GM18517 (cell line): ENCODE measurements at regions not wholly inside any gene's neighbourhood (a gene's known extent, or its start where the extent isn't known, plus 50 kb on each side); places are given as distances from the start of the nearest gene placed in this dataset.

Source experiments
- ATAC-seq: cut with Tn5 transposase; IDR thresholded peaks from one replicate; pipeline ENCODE4 v1.9.1; 2021; ENCODE audit warnings: mild to moderate bottlenecking, moderate library complexity; ENCODE audit not compliant: unreplicated experiment

DNA sequence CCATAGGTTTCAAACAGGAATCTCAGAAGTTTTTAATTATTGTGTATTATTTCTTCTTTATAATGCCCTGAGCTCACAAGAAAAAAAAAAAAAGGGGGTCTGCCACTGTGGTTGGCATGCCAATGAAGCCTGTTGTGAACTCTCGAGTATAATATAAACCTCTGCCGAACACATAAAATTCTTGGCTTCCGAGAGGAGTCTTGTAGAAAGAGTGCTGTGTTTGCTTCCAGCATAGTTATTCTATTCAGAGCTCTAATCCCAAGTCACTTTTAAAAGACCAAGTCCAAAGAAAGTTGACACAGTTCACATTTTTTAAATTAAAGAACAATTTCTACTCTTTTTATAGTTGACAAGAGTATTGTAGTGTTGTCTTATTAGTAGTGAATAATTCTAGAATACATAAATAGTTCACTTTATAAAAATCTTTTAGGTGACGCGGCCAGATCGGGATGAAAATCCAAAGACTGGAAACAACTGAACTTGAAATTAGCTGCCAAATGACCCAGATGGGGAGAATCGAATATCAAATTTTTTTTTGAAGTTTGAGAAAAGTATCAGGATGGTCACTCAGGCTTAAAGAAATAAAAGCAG lies 293.2 kb downstream of the DUSP10 start:
- no peak for ATAC-seq

DNA sequence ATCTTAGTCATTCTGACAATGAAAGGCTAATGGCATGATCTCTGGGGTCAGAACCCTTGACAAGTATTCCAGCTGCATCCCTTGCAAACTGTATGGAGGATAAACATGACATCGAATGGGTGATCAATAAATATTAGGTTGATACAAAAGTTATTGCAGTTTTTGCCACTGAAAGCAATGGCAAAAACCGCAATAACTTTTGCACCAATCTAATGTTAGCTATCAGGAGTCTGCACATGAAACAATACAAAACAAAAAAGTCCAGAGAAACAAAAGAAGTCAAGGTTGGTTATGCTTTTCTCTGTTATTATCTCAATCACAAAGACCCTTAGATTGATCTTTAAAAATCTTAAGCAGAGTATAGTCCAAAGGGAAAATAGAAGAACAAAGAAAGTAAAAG lies 292.7 kb downstream of the DUSP10 start:
- no peak for ATAC-seq

DNA sequence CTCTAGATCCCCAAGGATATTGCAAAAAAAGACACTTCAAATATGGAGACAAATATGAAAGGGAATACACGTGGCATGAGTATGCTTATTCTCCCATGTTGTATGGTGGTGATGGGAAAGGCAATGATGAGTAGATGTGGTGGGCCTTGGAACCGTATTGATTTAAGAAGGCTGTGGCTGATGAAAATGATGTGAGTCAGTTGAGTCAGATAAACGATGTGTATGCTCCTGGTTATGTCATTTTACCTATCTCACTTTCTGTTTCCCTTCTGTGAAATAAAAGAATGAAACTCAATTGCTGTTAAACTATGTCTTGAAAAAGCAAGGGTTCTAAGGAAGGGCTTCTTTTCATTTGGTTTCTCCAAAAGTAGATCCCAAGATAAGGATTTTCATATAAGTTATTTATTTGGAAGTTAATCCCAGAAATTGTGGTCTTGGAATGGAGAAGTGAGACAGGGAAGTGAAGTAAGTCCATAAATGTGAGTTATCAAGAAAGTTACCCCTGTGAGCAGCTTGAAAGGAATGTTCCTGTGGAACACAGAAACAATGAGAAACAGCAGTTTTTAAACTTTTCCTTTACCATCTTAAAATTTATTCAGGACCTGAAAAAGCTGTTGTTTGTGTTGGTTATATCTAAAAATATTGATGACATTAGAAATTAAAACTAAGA lies 292.0 kb downstream of the DUSP10 start:
- ATAC-seq: peak; percentile 61

DNA sequence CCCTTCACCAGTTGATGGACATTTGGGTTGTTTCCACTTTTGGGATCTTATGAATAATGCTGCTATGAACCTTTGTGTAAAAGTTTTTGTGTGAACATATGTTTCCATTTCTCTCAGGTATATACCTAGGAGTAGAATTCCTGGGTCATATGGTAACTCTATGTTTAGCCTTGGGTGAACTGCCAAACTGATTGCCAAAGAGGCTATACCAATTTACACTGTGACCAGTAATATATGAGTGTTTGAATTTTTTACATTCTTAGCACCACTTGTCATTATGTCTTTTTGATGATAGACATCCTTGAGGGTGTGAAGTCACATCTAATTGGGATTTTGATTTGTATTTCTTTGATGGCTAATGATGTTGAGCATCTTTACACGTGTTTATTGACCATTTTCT lies 290.1 kb downstream of the DUSP10 start:
- ATAC-seq: no peak

DNA sequence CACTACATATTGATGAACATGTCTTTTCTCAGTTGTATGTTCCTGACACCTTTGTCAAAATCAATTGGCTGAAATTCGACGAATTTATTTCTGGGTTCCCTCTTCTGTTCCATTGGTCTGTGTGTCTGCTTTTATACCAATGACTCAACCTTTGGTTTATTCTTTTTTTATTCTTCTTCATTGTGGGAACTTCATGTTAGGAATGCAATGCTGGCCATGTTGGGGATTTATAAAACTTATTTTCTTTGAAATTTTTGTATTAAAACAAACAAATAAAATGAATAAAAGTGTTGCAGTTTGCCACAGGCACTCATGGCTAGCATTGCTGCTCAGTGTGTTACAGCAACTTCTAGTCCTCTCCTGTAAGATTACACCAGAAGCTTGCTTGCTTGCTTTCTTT lies 287.8 kb downstream of the DUSP10 start:
- ATAC-seq: no peak

DNA sequence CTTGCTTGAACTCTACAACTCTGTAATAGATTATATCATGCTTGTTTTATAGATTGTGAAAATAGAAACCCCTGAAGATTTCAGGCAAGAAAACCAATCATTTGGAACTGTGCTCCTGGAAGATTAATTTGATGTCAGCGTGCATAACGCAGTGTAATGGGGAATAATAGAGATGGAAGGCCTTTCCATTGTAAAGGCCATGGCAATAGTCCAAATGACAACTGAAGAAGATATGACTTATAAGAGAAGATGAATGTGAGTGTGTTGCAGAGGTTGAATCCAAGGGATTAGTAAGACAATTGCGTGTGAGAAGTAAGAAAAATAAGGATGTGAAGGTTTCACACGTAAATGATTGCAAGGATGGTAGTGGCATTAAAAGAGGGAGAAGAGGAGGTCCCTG lies 285.0 kb downstream of the DUSP10 start:
- no peak for ATAC-seq

DNA sequence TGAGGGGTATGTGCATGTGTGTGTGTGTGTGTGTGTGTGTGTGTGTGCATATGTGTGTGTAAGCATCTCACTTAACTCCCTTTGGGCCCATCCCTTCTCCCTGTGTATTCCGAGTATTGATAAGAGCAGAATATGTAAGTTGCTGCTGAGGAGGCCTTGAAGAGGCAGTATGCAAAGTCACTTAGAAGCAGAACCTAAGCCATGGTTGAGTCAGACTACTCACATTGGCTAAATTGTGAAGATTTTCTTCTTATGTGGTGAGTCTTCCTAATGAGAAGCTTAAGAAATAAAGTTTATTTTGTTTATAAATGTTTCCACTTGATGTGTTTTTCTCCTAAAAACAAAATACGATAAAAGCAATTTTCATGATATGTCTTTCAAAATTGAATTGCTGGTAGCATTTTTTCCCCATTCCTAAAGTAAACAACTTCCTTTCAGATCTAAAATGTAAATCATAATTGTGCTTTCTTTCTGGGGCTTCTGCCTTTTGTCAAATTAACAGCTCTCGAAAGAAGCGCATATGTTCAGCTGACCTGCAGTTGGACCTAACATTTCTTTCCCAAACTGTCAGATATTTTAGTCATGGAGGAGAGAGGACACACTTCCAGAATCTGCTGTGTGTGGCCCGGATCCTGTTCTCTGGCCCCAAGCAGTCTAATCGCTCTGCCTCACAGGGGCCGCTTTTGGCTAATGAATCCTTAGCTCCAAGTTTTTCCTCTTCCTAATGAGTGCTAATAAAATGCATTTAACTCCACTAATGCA lies 284.0 kb downstream of the DUSP10 start:
- ATAC-seq: no peak

DNA sequence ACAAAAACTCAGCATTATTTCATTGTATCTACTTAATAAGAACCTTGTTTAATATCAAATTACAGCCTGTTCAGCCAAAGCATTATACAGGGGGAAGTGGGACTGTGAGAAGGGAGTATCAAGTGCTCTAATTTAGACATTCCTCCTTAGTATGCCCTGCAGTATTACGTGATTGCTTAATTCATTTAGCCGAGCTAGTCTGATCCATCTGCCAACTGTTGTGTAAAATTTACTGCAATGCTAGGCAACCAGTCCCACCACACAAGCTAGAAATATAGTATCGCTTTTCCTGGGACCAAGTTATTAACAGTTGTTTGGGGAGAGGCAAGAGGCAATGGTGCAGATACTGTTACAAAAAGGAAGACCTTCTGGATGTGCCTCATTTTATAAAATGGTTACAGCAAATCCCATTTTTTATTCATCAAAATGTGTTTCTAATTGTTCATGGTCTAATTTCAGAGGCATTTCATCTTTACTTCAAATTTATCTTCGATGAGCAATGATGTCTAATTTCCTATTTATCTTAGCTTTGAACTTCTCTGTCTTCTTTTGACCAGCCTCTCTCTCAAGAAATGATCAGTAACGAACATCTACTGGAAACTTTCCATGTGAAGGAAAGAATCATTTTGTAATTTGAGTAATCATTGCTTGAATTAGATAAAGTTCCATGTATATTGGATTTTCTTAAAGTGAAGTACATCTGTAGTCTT lies 283.3 kb downstream of the DUSP10 start:
- ATAC-seq: no peak

DNA sequence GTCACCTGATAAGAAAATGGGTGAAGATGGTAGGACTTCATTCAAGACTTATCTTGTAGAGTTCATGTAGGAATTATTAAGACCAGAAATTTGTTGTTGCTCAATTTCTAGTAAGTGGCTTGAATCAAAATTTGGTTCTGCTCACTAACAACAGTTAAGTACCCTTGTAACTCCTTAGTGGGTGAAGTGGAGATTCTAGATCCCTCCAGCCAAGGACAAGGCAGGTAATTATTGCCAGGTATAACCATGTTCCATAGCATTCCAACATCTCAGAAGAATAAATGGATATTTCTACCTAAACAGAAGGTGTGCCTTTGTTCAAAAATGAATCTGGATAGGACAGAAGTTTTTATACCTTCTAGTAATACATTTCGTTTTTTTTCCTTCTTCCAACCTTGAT lies 282.3 kb downstream of the DUSP10 start:
- ATAC-seq: no peak

DNA sequence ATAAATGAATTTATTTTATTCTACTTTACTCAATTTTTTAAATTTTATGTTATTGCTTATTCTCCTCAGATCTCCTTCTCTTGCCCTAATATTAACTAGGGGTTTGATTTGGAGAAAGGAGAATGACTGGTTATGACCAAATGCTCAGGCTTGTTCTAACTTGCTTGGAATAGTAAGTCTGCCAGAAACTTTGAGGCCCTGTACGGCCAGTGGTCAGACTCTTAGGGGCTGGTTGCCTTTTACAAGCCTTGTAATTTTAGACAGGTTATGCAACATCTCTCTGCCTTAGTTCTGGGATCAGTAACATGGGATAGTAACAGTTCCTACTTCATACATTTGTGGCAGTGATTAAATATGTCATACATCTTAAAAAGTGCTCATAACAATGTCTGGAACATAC lies 279.5 kb downstream of the DUSP10 start:
- no peak for ATAC-seq

DNA sequence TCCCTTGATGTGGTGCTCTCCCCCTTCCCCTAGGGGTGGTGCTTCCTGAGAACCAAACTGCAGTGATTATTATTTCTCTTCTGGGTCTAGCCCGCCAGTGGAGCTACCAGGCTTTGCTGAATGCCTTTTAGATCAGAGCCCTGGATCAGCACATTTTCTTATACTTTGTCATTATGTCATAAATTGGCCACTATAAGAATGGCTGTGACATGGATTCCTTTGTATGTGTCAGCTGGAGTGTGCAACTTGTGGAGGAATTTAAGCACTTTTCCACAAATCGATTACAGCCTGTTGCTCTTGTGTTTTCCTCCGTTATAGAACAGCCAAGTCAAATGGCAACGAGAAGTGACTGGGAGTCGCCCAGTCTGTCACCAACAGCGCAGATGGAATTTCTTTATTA lies 273.3 kb downstream of the DUSP10 start:
- no peak for ATAC-seq

DNA sequence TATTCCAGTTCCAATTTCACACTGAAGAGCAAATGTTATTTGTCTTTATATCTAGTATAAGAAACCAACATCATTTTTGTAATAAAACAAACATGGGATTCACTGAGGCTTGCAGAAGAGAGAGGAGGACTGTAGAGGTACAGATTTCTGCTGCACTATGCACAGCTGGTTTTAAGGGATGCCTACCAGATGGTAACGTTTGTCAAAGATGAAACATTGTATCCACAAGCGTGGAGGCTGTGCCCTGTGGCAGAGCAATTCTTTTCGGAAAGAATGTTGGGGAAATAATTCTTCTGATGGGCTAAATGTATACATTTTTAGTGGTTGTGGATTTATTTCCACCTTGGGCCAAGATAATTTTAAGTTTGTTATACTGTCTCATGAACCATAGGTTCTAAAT lies 272.4 kb downstream of the DUSP10 start:
- no peak for ATAC-seq

DNA sequence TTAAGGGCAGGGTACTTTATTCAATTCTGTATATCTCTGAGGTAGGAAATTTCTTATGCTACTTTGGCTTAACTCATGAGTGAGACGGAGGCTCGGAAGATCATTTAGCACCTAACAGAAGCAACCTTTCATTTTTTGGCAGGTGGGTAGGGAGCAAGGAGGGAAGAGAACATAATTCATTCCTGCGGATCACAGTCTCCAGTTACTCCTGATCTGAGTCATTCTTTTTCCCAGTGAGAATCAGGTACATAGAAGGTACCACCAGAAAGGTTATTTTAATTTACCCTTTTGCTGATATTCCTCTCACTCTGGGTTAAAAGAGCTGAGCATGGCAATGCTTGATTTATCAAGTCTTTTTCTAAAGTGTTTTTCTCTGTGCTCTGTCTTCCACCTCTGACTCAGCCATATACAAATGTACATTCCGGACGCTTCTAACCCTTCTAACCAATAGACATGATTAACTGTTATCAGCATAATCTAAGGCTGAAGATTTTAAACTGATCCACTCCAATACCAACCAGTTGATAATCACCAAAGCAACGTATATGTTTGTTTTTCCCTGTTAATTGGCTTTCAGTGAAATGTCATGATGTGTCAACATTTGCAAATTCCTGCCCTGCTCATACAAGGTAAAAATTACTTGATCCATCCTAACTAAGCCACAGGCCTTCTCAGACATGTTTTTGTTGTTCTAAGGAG lies 271.7 kb downstream of the DUSP10 start:
- no peak for ATAC-seq

DNA sequence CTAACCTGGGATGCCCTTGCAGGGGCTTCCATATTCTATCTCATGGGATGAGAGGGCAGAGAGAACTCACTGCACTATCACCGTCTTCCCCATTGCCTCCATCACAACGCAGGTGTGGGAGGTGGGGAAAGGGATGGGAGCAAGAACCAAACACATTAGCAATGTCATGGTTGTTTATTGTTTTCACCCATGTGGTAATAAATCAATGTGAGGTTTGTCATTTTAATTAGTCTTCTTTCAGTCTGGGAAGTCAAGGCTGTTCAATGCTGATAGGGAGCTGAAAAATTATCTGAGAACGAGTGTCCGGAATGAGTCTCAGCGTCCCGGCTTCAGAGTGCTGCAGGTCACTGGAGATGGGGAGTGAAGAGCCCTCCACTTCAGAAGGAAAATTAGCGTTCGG lies 268.5 kb downstream of the DUSP10 start:
- no peak for ATAC-seq

DNA sequence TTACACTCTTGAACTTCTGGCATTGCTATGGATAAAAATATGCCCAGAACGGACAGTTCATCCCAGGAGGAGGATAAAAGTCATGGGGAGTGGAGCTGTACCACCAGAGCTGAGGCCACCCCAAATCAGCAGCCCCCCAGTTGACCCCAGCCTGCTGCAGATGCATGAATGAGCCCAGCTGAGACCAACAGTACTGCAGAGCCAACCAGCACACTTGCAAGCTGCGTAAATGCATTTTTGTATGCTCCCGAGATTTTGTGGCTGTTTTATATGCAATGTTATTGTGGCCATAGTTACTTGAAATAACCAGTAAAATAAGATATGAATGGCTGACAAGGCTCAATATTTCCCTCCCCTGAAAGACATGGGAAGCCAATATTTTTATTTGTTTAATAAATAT lies 264.6 kb downstream of the DUSP10 start:
- no peak for ATAC-seq

DNA sequence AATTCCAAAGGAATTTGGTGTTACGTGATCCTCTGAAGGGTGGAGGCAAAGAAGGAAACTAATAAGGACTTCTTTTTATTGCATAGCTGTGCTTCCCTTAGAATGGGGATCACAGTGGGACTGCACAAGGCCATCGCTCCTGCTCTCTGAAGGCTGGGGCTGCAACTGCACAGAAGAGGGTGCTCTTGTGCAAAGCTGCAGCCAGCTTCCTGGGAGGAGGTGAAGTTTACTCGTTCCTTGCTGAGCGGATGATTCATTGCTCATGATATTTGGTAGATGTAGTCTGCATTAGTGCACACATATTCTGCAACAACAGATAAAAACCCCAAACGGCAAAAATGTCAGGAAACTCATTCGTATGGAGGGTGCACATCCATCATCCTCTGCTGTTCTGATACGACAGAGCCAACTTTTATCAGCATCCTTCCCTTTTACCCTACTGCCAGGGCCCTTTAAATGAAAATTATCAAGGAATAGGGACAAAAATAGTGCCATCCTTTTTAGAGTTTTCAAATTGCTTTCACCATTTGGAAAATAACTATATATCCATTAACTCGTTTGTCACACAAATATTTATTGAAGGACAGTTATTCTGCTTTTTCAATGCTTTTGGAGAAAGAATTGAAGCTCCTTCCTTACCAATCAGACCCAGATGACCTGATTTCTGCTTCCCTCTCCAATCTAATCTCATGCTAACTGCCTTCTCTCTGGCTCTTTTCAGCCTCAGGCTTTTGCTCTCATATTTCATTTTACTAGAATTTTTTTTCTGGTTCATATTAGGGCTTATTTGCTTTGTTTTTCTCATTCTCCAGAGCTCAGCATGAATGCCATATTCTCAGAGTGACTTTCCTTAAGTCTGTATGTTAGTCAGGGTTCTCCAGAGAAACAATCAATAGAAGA lies 263.6 kb downstream of the DUSP10 start:
- peak; percentile 83 for ATAC-seq

DNA sequence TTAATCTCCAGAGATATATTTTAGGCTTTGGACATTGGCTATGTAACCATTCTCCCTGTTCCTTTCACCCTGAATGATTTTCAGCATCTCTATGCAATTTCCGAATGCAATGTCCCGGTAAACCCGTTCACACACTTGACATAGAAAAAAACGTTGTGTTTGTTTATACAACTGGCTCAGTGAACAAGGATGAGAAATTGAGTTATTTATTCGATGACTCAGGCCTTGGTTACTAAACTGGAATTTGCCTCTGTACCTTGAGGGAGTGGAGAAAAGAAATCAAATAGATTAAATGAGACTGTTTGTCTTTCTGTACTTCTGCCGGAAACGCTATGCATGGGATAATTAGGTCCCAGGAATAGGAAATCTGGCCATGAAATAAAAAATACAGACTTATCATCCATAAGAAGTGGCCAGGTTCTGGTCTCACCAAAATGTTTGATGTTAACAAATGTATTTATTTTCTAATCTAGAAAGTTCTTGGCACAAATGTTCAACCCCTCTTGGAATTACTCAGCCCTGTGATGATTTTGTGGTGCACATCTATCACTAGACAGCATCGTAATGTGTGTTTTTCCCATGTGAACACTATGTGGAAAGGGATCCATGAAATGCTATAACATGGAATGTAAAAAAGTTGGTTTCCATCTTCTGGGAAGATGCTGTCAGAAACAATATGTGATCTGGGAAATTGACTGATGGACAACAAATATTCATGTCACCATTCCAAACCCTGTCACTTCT lies 253.9 kb downstream of the DUSP10 start:
- ATAC-seq: no peak

DNA sequence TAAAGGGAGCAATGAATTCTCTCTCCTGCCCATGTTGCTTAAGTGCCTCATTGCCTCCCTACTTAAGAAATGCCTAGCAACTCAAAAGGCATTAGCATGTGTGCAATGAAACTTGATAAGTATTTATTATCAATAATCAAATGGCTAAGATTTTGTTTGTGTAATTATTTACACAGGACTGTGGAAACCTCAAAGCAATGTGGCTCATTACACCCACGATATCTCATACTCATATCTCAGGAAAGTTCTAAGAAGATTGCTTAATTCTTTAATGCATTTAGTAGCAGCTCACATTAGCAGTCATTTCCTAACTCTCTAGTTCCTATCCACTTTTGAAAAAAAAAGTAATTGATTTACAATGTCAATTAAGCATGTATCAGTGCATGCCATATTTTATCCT lies 253.3 kb downstream of the DUSP10 start:
- ATAC-seq: no peak

DNA sequence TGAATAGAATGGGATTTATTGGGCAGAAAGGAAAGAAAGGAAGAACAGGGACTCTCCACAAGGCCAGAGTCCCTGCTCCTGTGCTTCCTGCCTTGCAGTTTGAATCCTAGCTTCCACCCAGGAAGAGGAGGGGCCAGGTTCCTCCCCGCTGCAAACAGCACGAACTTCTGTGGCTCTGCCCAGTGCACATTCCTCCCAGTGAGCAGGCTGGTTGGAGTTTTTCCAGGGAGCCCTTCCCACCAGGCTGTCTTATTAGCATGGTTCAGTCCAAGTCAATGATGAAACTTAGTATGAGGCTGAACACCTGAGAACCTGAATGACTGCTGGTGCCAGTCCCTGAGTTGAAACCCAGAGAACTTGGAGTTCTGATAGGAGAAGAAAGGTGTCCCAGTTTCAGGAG lies 247.2 kb downstream of the DUSP10 start:
- ATAC-seq: no peak
